ENCODE measurements at regions not wholly inside any gene's neighbourhood (a gene's known extent, or its start where the extent isn't known, plus 50 kb on each side); places are given as distances from the start of the nearest gene placed in this dataset.

GRCh38 chr11:64501500-64502427 is 54.0 kb upstream of the SLC22A11 start:
- DNase-seq, result no peak

GRCh38 chr11:64502634-64503033 is 53.1 kb upstream of the SLC22A11 start:
- no peak for DNase-seq

GRCh38 chr11:64503186-64503753 is 52.5 kb upstream of the SLC22A11 start:
- no peak for DNase-seq

- no peak for DNase-seq
Measured at GRCh38 chr11:64504999-64505398, 50.7 kb upstream of the SLC22A11 start.

All from NCI-H526 (cell line).